Forelimb muscle (tissue), 1 donor: ENCODE measurements at regions not wholly inside any gene's neighbourhood (a gene's known extent, or its start where the extent isn't known, plus 50 kb on each side); places are given as distances from the start of the nearest gene placed in this dataset.
A peak's percentile ranks its signal among the peaks of the same experiment; 100 is the strongest.

Experiments used
- DNase-seq: peaks from one replicate; pipeline ENCODE4 v3.0.0-alpha.2; 2013; ENCODE audit warnings: low read depth

GRCh38 chr2:58449286-58450010 is 208.3 kb upstream of the FANCL start:
- DNase-seq, result no peak

DNA sequence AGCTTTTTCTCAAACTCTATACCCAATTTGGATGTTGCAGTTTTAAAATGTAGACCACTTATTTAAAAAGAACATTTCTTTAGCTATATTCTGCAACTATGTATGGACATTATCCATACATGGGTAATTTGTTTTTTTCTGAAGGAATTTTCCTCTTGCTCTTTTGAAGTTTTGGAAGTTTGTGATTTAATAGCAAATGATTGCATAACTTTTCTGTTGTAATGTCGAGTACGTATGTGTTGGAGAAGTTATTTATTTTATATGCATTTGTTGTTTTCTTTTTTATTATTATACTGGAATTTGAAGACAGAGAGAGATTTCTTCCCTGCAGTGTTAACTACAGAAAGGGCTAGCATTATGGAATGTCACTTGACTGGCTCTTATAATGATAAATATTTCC is 207.7 kb upstream of the FANCL start:
- DNase-seq, result no peak

- DNase-seq, result peak; percentile 26
Observed at GRCh38 chr2:58448065-58448507, 207.0 kb upstream of the FANCL start.

DNA sequence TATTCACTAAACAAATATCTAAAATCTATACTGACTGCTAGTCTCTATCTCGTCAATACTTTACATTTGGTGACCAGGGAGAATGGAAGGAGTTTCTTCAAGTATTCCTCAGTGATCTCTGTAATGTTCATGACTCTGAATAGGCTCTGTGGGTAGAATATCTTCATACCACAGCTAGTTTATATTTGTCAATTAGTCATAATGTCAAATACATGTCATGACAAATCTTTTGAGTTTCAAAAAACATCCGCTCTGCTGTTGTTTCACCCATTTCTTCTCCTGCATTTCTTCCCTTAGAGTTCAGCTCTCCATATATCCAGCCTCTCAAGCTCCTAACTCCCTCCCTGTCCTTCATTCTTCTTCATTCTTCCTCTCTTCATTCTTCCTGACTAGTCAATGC is 206.5 kb upstream of the FANCL start:
- no peak for DNase-seq

GRCh38 chr2:58441643-58442042 is 200.5 kb upstream of the FANCL start:
- DNase-seq, result no peak

GRCh38 chr2:58436872-58437271 is 195.7 kb upstream of the FANCL start:
- DNase-seq, result no peak

DNA sequence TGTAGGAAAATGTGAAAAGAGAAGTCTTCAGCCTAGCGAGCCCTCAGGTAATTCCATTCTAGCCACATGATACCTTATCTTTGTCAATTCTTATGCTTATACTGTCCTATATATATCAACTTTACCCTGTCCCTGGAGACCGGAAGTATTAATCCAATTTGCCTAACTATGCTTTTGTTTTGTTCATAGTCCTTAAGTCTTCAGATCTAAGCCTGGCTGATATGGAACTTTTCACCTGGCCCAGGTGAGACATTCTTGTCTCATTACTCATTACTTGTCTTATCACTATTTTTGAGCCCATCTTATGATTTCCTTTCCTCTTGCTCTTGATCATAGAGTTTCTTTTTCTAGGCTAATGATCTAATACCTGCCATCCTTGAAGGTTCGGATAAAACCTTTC is 194.1 kb upstream of the FANCL start:
- DNase-seq, result no peak

- DNase-seq, result no peak
Observed at GRCh38 chr2:58434692-58435091, 193.6 kb upstream of the FANCL start.

DNA sequence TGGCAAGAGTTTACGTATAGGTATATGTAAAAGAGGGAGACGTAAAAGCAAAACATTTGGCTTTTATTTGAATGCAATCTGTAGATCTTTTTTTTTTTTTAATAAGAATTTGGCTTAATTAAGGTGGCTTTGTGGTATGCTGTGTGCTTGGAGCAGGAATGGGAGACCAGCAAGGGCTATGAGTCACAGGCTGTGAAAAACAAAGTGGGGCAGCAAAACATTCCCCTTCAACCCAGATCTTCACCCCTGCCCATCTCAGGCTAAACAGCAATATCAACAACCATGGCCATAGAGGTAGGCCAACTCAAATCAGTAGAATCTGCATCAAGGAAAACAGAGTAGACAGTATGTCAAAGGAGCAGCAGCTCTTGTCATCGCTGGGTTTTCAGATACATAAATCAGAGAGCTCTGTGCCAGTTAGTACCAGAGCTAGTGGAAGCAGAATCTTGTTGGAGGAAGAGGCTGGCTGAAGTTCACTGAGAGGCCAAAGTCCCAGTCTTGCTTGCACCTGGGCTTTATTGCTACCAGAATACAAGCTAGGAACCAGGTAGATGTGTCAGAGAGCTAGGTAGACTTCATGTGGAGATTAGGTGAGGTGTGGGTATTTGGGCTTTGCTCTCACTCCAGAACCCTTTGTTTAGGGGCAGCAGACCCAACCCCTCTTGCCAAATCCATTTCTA is 191.5 kb upstream of the FANCL start:
- no peak for DNase-seq

- no peak for DNase-seq
Observed at GRCh38 chr2:58429014-58429875, 188.1 kb upstream of the FANCL start.

- no peak for DNase-seq
Observed at GRCh38 chr2:58428096-58429013, 187.2 kb upstream of the FANCL start.

DNA sequence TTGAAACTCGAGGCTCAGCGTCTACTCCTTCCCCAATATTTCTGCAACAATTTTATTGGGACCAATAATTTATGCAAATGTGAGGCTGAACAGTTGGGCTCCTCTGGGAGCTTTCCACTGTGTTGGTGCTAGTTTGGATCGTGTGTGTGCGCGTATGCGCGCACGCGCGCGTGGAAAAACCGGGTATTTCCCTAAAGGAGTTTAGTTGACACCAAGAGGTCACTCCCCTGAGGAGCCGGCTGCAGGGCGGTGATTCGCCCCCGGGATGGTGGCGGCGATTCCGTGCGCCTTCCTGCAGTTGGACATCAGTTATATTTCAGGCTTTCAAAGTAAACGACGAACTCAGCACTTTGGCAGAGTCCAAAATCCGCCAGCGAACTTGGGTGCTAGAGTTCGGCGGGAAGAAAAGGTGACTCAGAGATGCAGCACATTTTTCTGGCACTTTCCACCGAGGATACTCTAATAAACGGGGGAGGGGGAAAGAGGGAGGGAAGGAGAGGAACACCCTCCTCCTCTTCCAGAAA is 186.5 kb upstream of the FANCL start:
- no peak for DNase-seq

DNA sequence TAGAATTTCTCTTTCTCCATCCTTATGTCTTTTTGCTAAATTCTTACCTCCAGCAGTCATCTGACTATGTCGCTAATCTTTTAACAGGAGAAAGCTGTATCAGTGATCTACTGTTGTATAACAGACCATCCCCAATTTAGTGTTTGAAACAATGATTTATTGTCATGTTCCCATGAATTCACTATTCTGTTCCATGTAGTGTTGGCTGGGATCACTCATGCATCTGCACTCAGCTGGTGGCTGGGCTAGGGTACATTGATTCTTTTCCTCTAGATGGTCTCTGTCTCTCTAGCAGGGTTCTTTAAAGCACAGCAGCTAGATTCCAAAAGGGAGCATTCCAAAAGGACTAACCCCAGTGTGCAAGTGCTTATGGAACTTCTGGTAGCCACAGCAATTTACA is 184.2 kb upstream of the FANCL start:
- DNase-seq, result no peak

GRCh38 chr2:58419983-58420382 is 178.9 kb upstream of the FANCL start:
- DNase-seq, result no peak

DNA sequence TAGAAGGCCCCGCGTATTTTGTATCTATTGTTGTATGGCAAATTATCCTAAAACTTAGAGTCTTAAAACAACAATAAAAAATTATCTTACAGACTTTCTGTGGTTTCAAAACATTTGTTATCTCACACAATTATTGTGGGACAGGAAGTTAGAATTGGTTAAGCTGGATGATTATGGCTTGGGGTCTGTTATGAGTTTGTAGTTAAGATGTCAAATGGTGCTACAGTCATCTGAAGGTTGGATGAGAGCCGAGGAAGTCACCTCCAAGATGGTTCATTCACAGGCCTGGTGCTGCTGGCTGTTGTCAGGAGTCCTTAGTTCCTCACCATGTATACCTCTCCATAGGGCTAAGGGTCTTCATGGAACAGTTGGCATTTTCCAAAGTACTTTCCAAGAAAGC is 175.6 kb upstream of the FANCL start:
- DNase-seq, result no peak

DNA sequence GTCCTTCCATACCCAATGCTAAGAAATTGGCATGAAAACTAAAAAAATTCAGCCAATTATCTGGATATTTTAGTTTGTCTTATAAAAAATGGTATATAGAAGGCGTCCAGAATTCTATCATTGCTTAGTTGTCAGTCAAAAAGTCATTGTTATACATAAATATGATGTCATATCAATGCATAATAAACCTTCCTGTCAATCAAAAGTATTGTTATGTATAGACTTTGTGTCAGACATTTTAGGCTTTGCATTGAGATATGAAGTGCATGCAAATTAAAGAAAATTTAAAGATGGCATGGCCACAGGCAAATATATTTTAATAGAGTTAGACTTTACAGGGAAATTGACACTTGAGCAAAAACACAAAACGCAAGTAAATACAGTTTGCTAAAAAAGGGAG is 173.4 kb upstream of the FANCL start:
- DNase-seq, result no peak

GRCh38 chr2:58410549-58410948 is 169.4 kb upstream of the FANCL start:
- no peak for DNase-seq

DNA sequence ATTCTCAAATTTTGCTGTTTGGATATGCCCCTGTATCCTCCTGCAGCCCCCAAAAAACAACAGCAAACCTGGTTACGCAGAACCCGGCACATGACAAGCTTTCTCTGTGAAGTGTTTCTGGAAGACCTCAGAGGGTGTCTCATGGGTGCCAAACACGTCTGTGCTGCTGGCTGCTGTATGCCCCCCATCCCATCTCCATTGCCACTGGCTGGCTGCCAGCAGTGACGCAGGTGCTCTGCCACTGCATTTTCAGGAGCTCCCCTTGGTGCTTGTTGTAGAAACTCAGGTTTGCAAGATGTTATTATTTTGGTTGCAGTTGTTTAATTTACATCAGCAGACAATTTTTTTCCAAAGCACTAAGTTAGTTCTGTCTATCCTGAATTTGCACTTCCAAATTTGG is 166.4 kb upstream of the FANCL start:
- DNase-seq, result no peak

- no peak for DNase-seq
Observed at GRCh38 chr2:58405341-58405740, 164.2 kb upstream of the FANCL start.

GRCh38 chr2:58401936-58402335 is 160.8 kb upstream of the FANCL start:
- no peak for DNase-seq

GRCh38 chr2:58398406-58398805 is 157.3 kb upstream of the FANCL start:
- DNase-seq, result no peak
